Activated CD8-positive, alpha-beta T cell treated with anti-CD3 and anti-CD28 coated beads, Interleukin-2, amount 10 ng/mL, durations not matched to agents 7 days and 5 days (primary cell): ENCODE measurements at regions not wholly inside any gene's neighbourhood (a gene's known extent, or its start where the extent isn't known, plus 50 kb on each side); places are given as distances from the start of the nearest gene placed in this dataset.

Source experiments
- ATAC-seq: fragments of 150-1000 bp; cut with Tn5 transposase; one replicate; pipeline ENCODE4 v1.10.0; 2021; ENCODE audit warnings: moderate library complexity
- CTCF ChIA-PET: fragments of 350-600 bp; sonication (Branson Sonifier 250); formaldehyde crosslinking; loops from one replicate; lab custom pipeline; 2021; ENCODE audit warnings: antibody characterized with exemption; lab: Charles Lee
- POLR2A ChIA-PET: fragments of 350-600 bp; sonication (Branson Sonifier 250); formaldehyde crosslinking; loops from one replicate; lab custom pipeline; 2021; ENCODE audit warnings: antibody characterized with exemption; lab: Charles Lee
- DNase-seq: peaks from one replicate; pipeline ENCODE4 v3.0.0-alpha.2; 2020
- H3K27ac Mint-ChIP-seq: one replicate; pipeline ENCODE4 v1.8.0; 2021; ENCODE audit warnings: mild to moderate bottlenecking, mixed read lengths
- H3K27me3 Mint-ChIP-seq: one replicate; pipeline ENCODE4 v1.8.0; 2021; ENCODE audit warnings: low read depth, mixed read lengths
- H3K36me3 Mint-ChIP-seq: one replicate; pipeline ENCODE4 v1.8.0; 2021; ENCODE audit warnings: low read depth, mixed read lengths
- H3K4me1 Mint-ChIP-seq: one replicate; pipeline ENCODE4 v1.8.0; 2021; ENCODE audit warnings: low read depth, mixed read lengths
- H3K4me3 Mint-ChIP-seq: one replicate; pipeline ENCODE4 v1.8.0; 2021; ENCODE audit warnings: mild to moderate bottlenecking, mixed read lengths
- H3K9me3 Mint-ChIP-seq: one replicate; pipeline ENCODE4 v1.8.0; 2022; ENCODE audit warnings: mixed read lengths; ENCODE audit not compliant: insufficient read depth

GRCh38 chr4:1488831-1489638, 82.8 kb upstream of the NKX1-1 start:
- Mint-ChIP-seq H3K9me3 (peaks cover 16% of the 10 kb centered on the region), H3K36me3 (peaks cover 6% of the 10 kb centered on the region), H3K27me3 (peaks cover 12% of the 10 kb centered on the region), H3K4me3 (no peak overlapping the region), H3K4me1 (no peaks in the 10 kb centered on the region), H3K27ac (no peak overlapping the region)
- POLR2A ChIA-PET, result no interaction called here
- no peak for ATAC-seq
- CTCF ChIA-PET, result no interaction called here
- DNase-seq, result no peak

DNA sequence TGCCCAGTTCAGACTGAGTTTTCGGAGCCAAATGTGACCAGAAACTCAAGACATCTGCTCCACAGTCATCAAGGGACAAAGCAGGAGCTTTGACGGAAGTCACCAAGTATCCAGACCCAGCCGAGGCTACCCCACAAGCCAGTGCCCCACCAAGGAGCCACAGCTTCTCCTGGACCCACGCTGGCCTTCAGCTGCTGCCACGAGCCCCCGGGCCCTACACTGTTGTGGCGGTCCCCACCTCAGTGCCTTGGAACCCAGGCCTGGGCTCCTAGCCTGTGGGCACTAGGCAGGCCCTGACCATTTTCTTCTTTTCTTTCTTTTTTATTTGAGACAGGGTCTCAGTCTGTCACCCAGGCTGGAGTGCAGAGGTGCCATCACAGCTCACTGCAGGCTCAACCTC, 82.1 kb upstream of the NKX1-1 start:
- peaks cover 19% of the 10 kb centered on the region for H3K9me3 Mint-ChIP-seq
- no peak overlapping the region for H3K27ac Mint-ChIP-seq
- peaks cover 13% of the 10 kb centered on the region for H3K27me3 Mint-ChIP-seq
- POLR2A ChIA-PET, result no interaction called here
- peaks cover 6% of the 10 kb centered on the region for H3K36me3 Mint-ChIP-seq
- DNase-seq (no peak), ATAC-seq (no peak)
- CTCF ChIA-PET, result no interaction called here
- H3K4me3 Mint-ChIP-seq, result no peak overlapping the region
- no peaks in the 10 kb centered on the region for H3K4me1 Mint-ChIP-seq

DNA sequence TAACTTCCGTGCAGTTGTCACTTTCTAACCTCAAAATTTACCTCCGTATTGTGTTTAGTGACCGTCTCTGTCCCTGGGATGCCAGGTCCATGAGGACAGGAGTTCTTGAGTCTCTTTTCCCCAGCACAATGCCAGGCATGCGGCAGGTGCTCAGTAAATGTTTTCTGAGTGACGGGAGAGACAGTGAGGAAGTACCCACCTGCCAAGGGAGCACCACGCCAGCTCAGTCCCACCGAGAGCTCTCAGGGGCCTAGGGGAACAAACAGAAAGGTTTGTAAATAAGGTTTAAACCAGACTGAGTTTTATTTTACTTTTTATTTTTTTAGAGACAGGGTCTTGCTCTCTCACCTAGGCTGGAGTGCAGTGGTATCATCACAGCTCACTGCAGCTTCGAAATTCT, 81.5 kb upstream of the NKX1-1 start:
- no peak overlapping the region for H3K27ac Mint-ChIP-seq
- H3K36me3 Mint-ChIP-seq, result peaks cover 6% of the 10 kb centered on the region
- CTCF ChIA-PET, result no interaction called here
- ATAC-seq (no peak), DNase-seq (no peak)
- no peaks in the 10 kb centered on the region for H3K4me1 Mint-ChIP-seq
- POLR2A ChIA-PET, result no interaction called here
- H3K27me3 Mint-ChIP-seq, result peaks cover 15% of the 10 kb centered on the region
- H3K4me3 Mint-ChIP-seq, result no peak overlapping the region
- peaks cover 19% of the 10 kb centered on the region for H3K9me3 Mint-ChIP-seq

GRCh38 chr4:1487106-1487505, 80.9 kb upstream of the NKX1-1 start:
- ATAC-seq (no peak), DNase-seq (no peak)
- Mint-ChIP-seq H3K36me3 (peaks cover 6% of the 10 kb centered on the region), H3K4me3 (no peak overlapping the region), H3K4me1 (no peaks in the 10 kb centered on the region), H3K9me3 (peaks cover 19% of the 10 kb centered on the region), H3K27ac (no peak overlapping the region), H3K27me3 (peaks cover 15% of the 10 kb centered on the region)
- POLR2A ChIA-PET, result interaction anchor here (0.8 kb wide), 1 partner anchor 1276 kb away, joined by 3 read pairs; no protein-coding TSS in a partner anchor
- CTCF ChIA-PET, result no interaction called here

GRCh38 chr4:1485280-1485679, 79.0 kb upstream of the NKX1-1 start:
- H3K9me3 Mint-ChIP-seq, result peaks cover 23% of the 10 kb centered on the region
- DNase-seq (no peak), ATAC-seq (no peak)
- CTCF ChIA-PET, result no interaction called here
- no peak overlapping the region for H3K4me3 Mint-ChIP-seq
- no peaks in the 10 kb centered on the region for H3K4me1 Mint-ChIP-seq
- H3K27ac Mint-ChIP-seq, result no peak overlapping the region
- POLR2A ChIA-PET, result no interaction called here
- peaks cover 15% of the 10 kb centered on the region for H3K27me3 Mint-ChIP-seq
- H3K36me3 Mint-ChIP-seq, result peaks cover 6% of the 10 kb centered on the region

DNA sequence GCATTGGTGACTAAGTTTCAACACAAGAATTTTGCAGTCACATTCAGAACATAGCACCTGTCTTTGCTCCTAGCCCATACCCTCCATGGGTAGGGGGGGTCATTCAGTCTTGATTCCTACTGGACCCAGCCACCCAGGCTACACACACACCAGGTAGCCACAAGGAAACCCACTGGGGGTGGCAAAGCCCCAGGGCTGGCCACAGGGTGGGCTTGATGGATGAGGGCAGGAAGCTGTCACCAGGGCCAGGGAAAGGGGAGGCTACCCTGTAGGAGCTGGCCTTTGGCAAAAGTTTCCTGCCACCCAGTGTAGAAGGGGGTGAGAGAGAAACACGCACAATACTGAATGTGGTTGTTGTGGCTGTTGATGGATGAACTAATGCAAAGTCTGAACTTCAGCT, 74.5 kb upstream of the NKX1-1 start:
- no peak for ATAC-seq
- H3K27me3 Mint-ChIP-seq, result peaks cover 13% of the 10 kb centered on the region
- CTCF ChIA-PET, result no interaction called here
- no peaks in the 10 kb centered on the region for H3K4me1 Mint-ChIP-seq
- POLR2A ChIA-PET, result no interaction called here
- H3K4me3 Mint-ChIP-seq, result no peak overlapping the region
- peaks cover 4% of the 10 kb centered on the region for H3K36me3 Mint-ChIP-seq
- H3K9me3 Mint-ChIP-seq, result peaks cover 21% of the 10 kb centered on the region
- DNase-seq, result no peak
- no peak overlapping the region for H3K27ac Mint-ChIP-seq

GRCh38 chr4:1479454-1479853, 73.2 kb upstream of the NKX1-1 start:
- POLR2A ChIA-PET, result no interaction called here
- CTCF ChIA-PET, result no interaction called here
- Mint-ChIP-seq H3K27ac (no peak overlapping the region), H3K36me3 (no peaks in the 10 kb centered on the region), H3K27me3 (peaks cover 6% of the 10 kb centered on the region), H3K4me3 (no peak overlapping the region), H3K9me3 (peaks cover 14% of the 10 kb centered on the region), H3K4me1 (no peaks in the 10 kb centered on the region)
- ATAC-seq (no peak), DNase-seq (no peak)

DNA sequence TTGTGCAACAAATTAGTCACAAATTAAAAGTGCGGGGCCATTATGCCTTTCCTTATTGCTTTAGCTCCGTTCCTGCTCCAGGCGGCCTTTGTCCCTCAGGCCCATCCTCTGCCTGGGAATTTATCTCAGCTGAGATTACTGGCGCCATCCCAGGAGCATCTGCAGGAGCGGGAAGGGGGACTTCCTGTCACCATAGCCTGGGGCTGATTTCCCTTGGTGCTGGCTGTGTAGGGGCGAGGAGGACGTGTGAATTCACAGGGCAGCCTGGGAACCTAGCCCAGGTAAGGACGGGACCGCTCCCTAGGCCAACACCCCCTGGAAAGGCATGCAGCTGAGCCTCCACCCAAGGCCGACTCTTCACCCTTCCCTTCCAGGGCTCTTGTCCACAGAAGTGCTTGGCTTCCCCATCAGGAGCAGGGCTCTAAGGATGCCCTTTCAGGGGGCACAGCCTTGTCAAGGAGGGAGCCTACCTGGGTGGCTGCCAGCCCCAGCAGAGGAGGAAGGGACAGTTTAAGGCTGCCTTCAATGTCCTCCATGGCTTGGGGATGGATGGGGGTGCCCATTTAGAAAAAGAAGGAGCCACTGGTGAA, 72.6 kb upstream of the NKX1-1 start:
- ATAC-seq (no peak), DNase-seq (no peak)
- POLR2A ChIA-PET, result no interaction called here
- H3K27ac Mint-ChIP-seq, result no peak overlapping the region
- H3K36me3 Mint-ChIP-seq, result no peaks in the 10 kb centered on the region
- CTCF ChIA-PET, result no interaction called here
- no peak overlapping the region for H3K4me3 Mint-ChIP-seq
- no peaks in the 10 kb centered on the region for H3K4me1 Mint-ChIP-seq
- H3K9me3 Mint-ChIP-seq, result peaks cover 9% of the 10 kb centered on the region
- peaks cover 3% of the 10 kb centered on the region for H3K27me3 Mint-ChIP-seq

- H3K9me3 Mint-ChIP-seq, result peaks cover 8% of the 10 kb centered on the region
- H3K27me3 Mint-ChIP-seq, result peaks cover 4% of the 10 kb centered on the region
- H3K36me3 Mint-ChIP-seq, result no peaks in the 10 kb centered on the region
- ATAC-seq (no peak), DNase-seq (no peak)
- no peaks in the 10 kb centered on the region for H3K4me1 Mint-ChIP-seq
- no peak overlapping the region for H3K4me3 Mint-ChIP-seq
- POLR2A ChIA-PET, result no interaction called here
- no peak overlapping the region for H3K27ac Mint-ChIP-seq
- CTCF ChIA-PET, result no interaction called here
Measured at GRCh38 chr4:1477045-1477840, 71.0 kb upstream of the NKX1-1 start.

- H3K27me3 Mint-ChIP-seq, result peaks cover 4% of the 10 kb centered on the region
- no peaks in the 10 kb centered on the region for H3K4me1 Mint-ChIP-seq
- DNase-seq (no peak), ATAC-seq (no peak)
- peaks cover 8% of the 10 kb centered on the region for H3K9me3 Mint-ChIP-seq
- ChIA-PET CTCF (no interaction called here), POLR2A (no interaction called here)
- no peaks in the 10 kb centered on the region for H3K36me3 Mint-ChIP-seq
- no peak overlapping the region for H3K4me3 Mint-ChIP-seq
- H3K27ac Mint-ChIP-seq, result no peak overlapping the region
Measured at GRCh38 chr4:1476140-1476513, 69.9 kb upstream of the NKX1-1 start.

DNA sequence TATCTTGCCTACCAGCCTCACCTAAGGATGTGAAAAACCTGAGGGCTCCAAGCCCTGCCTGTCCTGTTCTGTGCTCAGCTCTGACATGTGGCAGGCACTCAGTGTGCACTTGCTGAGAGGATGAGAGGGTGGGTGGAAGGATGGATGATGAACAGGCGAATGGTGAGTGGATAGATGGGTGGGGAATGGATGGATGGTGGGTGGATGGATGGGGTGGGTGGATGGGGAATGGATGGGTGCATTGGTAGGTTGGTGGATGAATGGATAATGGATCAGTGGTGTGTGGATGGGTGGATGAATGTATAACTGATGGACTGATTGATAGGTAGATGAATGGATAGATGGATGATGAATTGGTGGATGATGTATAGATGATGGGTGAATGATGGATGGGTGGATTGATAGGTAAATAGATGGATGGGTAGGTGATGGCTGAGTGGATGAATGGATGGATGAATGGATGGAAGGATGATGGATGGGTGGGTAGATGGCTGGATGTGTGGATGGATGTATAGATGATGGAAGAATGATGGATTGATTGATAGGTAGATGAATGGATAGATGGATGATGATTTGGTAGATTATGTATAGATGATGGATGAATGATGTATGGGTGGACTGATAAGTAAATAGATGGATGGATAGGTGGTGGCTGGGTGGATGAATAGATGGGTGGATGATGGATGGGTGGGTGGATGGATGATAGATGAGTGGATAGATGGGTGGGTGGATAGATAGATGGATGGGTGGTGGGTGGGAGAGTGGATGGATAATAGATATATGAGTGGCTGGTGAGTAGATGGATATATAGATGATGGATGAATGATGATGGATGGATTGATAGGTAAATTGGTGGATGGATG, 69.3 kb upstream of the NKX1-1 start:
- H3K27ac Mint-ChIP-seq, result no peak overlapping the region
- no peak for ATAC-seq
- H3K36me3 Mint-ChIP-seq, result no peaks in the 10 kb centered on the region
- ChIA-PET POLR2A (no interaction called here), CTCF (no interaction called here)
- no peak overlapping the region for H3K4me3 Mint-ChIP-seq
- no peak for DNase-seq
- peaks cover 6% of the 10 kb centered on the region for H3K9me3 Mint-ChIP-seq
- peaks cover 4% of the 10 kb centered on the region for H3K27me3 Mint-ChIP-seq
- no peaks in the 10 kb centered on the region for H3K4me1 Mint-ChIP-seq
